ENCODE measurements at regions not wholly inside any gene's neighbourhood (a gene's known extent, or its start where the extent isn't known, plus 50 kb on each side); places are given as distances from the start of the nearest gene placed in this dataset.

DNA sequence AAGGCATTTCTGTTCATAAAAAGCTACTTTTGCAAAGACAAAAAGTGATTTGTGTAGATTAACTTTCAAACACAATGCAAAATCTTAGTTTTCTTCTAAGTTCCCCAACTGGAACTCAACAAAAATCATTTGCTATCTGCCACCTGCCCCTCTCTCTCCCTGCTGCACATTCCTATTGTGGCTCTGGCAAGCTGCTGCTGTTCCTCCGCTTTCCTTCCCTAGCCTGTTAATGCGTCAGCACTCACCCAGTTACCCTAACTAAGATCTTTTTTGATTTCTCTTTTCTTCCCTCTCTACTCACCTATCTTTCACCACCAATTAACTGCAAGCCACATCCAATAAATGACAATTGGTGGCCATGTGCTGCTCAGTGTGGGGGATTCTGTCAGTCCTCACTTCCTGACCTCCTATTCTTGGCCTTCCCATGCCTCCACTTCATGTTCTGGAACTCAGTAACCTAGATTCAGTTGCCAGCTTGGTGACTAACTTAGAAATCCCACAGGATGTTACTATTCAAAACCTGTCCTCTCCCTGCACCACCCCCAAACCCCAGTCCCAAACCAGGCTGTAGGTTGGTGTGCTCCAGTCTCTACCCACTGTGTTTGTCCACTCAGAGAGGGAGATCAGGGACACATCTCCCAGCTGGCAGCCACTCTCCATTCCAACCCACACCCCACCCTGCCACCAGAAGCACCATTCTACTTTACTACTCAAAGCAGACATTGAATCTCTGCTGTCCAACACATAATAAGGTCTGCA lies 140.2 kb upstream of the CTTNBP2 start:
- Histone ChIP-seq H3K4me2 (ENCODE audit: low read depth, low read length, poor library complexity, severe bottlenecking) (no peak overlapping the region), H3K27me3 (ENCODE audit: low read length) (no peaks in the 10 kb centered on the region), H3F3A (ENCODE audit: insufficient read depth) (no peaks in the 10 kb centered on the region), H3K9me3 (ENCODE audit: insufficient read depth, low read length) (no peaks in the 10 kb centered on the region; the same call in 1 of the 2 replicates), H4K20me1 (ENCODE audit: low read depth, low read length) (no peaks in the 10 kb centered on the region), H3K4me3 (ENCODE audit: insufficient read depth, low read length, poor library complexity, severe bottlenecking) (no peak overlapping the region), H3K36me3 (ENCODE audit: low read length) (no peaks in the 10 kb centered on the region), H2AFZ (ENCODE audit: low read depth, low read length, severe bottlenecking) (no peak overlapping the region), H3K79me2 (ENCODE audit: insufficient read depth, low read length) (no peaks in the 10 kb centered on the region), H3K27ac (ENCODE audit: low read depth, low read length) (no peak overlapping the region), H3K9me2 (replicated peaks; ENCODE audit: insufficient read depth, low read length) (no peaks in the 10 kb centered on the region), H3K9ac (ENCODE audit: low read length) (no peak overlapping the region)
- no peak for TF ChIP-seq EZH2phosphoT487 (conservative IDR thresholded peaks at IDR 0.05; ENCODE audit: low read length)
- TF ChIP-seq, protein P1, sequence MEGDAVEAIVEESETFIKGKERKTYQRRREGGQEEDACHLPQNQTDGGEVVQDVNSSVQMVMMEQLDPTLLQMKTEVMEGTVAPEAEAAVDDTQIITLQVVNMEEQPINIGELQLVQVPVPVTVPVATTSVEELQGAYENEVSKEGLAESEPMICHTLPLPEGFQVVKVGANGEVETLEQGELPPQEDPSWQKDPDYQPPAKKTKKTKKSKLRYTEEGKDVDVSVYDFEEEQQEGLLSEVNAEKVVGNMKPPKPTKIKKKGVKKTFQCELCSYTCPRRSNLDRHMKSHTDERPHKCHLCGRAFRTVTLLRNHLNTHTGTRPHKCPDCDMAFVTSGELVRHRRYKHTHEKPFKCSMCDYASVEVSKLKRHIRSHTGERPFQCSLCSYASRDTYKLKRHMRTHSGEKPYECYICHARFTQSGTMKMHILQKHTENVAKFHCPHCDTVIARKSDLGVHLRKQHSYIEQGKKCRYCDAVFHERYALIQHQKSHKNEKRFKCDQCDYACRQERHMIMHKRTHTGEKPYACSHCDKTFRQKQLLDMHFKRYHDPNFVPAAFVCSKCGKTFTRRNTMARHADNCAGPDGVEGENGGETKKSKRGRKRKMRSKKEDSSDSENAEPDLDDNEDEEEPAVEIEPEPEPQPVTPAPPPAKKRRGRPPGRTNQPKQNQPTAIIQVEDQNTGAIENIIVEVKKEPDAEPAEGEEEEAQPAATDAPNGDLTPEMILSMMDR (IDR thresholded peaks at IDR 0.05; ENCODE audit: insufficient read depth, low read length, poor library complexity, severe bottlenecking), result no peak

DNA sequence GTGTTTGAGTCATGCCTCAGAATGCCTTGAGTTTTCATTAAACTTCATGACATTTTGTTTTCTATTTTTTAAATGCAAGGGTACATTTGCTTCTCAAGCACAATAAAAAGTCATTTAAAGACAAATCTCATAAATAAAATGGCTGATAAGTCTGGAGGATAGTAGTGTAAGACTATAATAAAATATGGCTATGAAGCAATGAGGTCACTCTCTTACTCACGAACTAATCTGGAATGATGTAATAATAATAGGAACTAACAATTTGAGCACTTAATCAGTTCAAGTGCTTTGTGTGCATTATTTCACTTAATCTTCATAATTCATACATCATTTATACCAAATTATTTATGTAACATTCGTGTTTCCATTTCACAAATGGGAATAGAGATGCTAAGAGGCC lies 149.3 kb upstream of the CTTNBP2 start:
- H2AFZ ChIP-seq (ENCODE audit: low read depth, low read length, severe bottlenecking), result no peak overlapping the region
- H3K9ac ChIP-seq (ENCODE audit: low read length), result no peak overlapping the region
- H3K27me3 ChIP-seq (ENCODE audit: low read length), result no peaks in the 10 kb centered on the region
- TF ChIP-seq EZH2phosphoT487 (conservative IDR thresholded peaks at IDR 0.05; ENCODE audit: low read length), result no peak
- TF ChIP-seq, protein P1 (IDR thresholded peaks at IDR 0.05; ENCODE audit: insufficient read depth, low read length, poor library complexity, severe bottlenecking), result no peak
- no peak overlapping the region for H3K4me2 ChIP-seq (ENCODE audit: low read depth, low read length, poor library complexity, severe bottlenecking)
- no peak overlapping the region for H3K4me3 ChIP-seq (ENCODE audit: insufficient read depth, low read length, poor library complexity, severe bottlenecking)
- no peak overlapping the region for H3K27ac ChIP-seq (ENCODE audit: low read depth, low read length)
- no peaks in the 10 kb centered on the region for H4K20me1 ChIP-seq (ENCODE audit: low read depth, low read length)
- H3F3A ChIP-seq (ENCODE audit: insufficient read depth), result no peaks in the 10 kb centered on the region
- no peaks in the 10 kb centered on the region for H3K79me2 ChIP-seq (ENCODE audit: insufficient read depth, low read length)
- no peaks in the 10 kb centered on the region for H3K36me3 ChIP-seq (ENCODE audit: low read length)
- no peaks in the 10 kb centered on the region for H3K9me2 ChIP-seq (replicated peaks; ENCODE audit: insufficient read depth, low read length)
- H3K9me3 ChIP-seq (ENCODE audit: insufficient read depth, low read length), result no peaks in the 10 kb centered on the region

DNA sequence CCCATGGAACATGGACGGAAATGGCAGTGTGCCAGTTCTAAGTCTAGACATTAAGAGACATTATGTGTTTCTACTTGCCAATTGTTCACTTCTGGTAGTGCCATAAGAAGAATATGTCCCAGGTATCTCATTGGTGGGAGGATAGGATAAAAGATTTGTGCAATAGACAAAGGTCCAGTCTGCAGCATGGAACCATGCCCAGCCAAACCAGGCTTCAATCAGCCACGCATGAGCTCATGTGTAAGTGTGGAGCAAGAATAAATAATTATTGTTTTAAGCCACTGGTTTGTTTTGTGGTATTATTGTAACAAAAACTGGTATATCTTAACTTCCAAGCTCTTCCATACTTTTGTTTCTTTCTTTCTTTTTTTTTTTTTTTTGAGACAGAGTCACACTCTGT lies 153.6 kb upstream of the CTTNBP2 start:
- Histone ChIP-seq H3K9ac (ENCODE audit: low read length) (no peak overlapping the region), H3K36me3 (ENCODE audit: low read length) (no peaks in the 10 kb centered on the region), H4K20me1 (ENCODE audit: low read depth, low read length) (no peaks in the 10 kb centered on the region), H3K4me3 (ENCODE audit: insufficient read depth, low read length, poor library complexity, severe bottlenecking) (no peak overlapping the region), H3K4me2 (ENCODE audit: low read depth, low read length, poor library complexity, severe bottlenecking) (no peak overlapping the region), H3F3A (ENCODE audit: insufficient read depth) (no peaks in the 10 kb centered on the region), H3K27ac (ENCODE audit: low read depth, low read length) (no peak overlapping the region), H3K79me2 (ENCODE audit: insufficient read depth, low read length) (no peaks in the 10 kb centered on the region), H3K9me2 (replicated peaks; ENCODE audit: insufficient read depth, low read length) (no peaks in the 10 kb centered on the region), H2AFZ (ENCODE audit: low read depth, low read length, severe bottlenecking) (no peak overlapping the region), H3K27me3 (ENCODE audit: low read length) (no peaks in the 10 kb centered on the region), H3K9me3 (ENCODE audit: insufficient read depth, low read length) (no peaks in the 10 kb centered on the region)
- TF ChIP-seq, protein P1 (IDR thresholded peaks at IDR 0.05; ENCODE audit: insufficient read depth, low read length, poor library complexity, severe bottlenecking), result no peak
- no peak for TF ChIP-seq EZH2phosphoT487 (conservative IDR thresholded peaks at IDR 0.05; ENCODE audit: low read length)
